NOMO-1 (cell line): ENCODE measurements at regions not wholly inside any gene's neighbourhood (a gene's known extent, or its start where the extent isn't known, plus 50 kb on each side); places are given as distances from the start of the nearest gene placed in this dataset.

Source experiments
- DNase-seq, 2 experiments: peaks; one replicate each; lab custom pipeline; 2025; ENCODE audit not compliant: unreplicated experiment in 2 of 2; lab: John Stamatoyannopoulos, UW

DNA sequence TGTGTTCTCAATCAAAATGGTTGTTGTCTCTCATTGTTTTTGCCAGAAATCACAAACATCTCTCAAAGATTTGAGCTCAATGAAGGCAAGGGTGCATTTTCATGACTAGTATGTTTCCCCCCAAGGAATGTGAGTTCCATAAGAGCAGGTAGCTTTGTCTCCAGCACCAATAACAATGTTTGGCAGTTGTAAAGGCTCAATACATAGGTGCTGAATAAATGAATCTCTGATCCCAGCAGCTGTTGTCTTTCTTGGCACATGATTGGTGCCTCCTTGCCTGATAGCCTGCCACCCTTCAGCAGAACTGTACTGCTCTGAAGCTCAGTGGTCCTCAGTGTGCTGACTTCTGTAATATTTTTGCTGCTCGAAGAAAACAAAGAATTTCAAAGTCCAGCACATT, 103.1 kb upstream of the CDH11 start:
- DNase-seq, result no peak

DNA sequence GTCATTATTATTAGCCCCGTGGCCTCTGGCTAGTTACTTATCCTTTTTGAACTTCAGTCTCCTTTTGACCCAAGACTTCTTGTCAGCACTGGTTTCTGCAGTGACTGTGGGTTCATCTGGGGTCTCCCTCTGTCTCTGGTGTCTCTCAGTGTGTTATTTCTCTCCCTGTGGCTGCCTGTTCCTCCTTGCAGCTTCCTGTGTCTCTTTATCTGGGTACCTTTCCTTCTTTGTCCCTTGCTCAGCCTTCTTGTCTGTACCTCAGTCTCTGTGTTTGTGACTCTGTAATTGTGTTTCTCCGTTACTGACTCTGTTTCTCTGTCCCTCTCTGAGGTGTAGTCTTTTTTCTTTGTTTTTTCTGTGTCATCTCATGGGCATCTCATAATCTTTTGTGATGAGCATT, 102.6 kb upstream of the CDH11 start:
- no peak for DNase-seq

DNA sequence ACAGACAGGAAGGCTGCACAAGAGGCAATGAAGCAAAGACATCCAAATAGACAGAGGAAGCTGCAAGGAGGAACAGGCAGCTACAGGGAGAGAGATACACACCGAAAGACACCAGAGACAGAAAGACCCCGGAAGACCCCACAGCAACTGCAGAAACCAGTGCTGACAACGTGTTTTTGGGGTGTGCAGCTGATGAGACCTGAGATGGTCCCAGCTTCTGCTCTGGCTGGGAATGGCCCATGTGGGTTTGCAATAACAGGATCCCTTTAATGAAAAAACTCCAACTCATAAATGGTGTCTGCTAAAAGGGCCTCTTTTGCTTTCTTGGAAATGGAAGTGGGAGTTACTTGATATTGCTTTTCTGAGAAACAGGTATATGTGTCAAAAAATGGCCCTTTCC, 101.5 kb upstream of the CDH11 start:
- DNase-seq, result no peak

DNA sequence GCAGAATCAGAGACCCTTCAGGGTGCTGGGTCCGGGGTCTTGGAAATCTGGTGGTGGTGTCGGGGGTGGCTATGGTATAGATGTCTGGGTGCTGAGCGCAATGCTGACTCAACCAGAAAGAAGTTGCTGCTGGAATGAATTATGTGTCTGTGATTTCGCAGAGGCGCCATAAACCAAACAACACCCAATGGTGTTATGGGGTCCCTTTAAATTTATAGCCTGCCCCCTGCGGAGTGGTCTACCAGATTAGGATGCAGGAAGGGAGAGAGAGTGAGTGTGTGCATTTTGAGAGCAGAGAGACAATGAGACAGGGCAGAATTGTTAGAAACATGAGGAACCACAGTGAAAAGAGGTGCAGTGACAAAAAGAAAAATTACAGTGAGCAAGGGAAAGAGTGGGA, 100.7 kb upstream of the CDH11 start:
- no peak for DNase-seq

DNA sequence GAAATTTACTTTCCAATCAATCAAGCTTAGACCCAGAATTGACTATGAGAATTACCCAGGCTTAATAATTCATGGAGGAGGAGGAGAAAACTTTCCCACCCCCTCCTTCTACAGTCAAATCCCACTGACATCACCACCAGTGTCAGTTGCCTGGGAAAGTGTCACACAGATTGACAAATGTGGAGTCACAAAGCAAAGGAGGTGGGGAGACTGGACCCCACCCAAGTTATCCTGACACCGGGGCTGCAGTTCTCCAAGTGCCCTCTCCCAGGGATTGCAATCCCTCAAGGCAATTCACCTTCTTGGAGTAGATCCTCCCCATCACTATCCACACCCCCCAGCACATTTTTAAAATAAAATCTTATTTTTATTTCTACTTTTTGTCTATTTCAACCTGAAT, 100.2 kb upstream of the CDH11 start:
- DNase-seq, result no peak

DNA sequence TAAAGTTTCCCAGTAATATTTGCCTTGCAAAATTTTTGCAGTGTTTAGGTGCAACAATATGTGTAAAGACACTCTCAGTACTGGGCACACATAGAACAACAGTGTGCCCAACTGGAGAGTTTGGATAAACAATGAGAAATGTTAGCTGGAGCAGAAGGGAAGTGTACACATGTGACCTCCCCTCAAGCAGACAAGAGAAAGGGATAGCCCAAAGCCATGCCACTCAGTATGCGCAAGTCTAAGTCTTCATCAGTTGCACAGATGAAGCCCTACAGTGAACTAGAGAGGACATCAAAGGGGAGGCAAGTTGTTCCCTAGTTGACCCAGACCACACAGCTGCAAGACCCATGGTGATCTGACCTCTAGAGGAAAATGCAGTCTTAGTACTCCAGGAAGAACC, 97.9 kb upstream of the CDH11 start:
- DNase-seq, result no peak

DNA sequence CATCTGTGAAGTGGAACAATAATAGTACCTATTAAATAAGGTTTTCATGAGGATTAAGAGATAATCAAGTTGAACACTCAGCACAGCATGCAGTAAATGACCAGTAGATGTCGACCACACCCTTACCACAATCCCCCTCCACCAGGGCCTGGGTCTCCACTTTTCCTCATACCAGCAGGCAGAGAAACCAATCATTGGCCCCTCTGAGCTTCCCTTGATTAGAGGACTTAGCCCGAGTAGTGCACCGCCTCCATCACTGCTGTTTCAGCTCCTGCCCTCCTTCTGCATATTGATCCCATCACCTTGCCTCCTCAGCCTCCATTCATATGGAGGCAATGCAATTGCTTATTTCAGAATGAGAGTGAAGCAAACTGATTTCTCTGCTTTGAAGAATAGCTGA, 96.5 kb upstream of the CDH11 start:
- no peak for DNase-seq

DNA sequence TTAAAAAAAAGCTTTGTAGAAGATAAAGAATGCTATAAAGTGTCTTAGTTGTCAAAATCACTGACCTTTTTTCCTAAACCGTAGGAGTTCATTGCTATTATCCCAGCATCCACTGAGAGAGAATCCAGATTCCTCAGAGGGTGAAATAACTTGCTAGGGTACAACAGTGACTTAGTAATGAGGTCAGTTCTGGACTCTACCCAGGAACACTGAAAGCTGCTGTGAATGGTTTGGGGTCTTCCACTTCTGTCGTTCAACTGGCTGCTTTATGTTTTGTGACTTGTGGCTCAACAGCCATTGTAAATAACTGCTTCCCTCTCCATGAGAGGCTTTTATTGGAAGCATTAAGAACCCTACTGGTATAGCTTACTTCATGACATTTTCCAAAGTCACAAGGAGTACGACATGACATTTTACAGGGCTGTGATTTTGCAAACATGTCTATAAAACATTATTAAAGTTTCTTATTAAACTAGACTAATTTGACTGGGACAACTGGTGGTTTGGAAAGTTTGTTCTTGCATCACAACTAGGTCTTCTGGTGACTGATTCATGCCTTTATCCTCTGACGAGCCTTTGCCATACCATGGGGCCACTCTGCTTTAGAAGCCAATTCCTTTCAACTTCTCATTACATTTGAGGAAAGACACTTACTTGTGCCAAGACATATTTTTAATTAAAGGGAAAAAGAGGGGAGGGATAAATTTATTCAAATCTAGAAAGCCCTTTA, 92.2 kb upstream of the CDH11 start:
- DNase-seq, result no peak

DNA sequence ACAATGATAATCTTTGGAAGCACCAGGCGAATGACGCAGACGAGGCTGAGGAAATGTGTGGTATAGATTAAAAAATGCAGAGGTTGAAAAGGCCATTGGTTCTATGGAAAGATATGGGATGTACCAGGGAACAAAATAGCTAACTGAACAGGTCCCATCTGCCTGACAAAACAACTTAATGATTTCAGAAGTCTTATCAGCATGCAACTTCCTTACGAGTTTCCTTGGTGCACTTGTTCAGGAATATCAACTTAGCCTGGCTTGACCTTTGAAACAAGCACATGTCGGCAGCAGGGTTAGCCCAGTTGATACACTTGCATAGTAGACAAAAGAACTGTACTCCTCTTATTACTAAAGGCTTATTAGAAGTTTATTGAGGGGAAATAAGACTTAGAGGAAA, 90.9 kb upstream of the CDH11 start:
- no peak for DNase-seq

DNA sequence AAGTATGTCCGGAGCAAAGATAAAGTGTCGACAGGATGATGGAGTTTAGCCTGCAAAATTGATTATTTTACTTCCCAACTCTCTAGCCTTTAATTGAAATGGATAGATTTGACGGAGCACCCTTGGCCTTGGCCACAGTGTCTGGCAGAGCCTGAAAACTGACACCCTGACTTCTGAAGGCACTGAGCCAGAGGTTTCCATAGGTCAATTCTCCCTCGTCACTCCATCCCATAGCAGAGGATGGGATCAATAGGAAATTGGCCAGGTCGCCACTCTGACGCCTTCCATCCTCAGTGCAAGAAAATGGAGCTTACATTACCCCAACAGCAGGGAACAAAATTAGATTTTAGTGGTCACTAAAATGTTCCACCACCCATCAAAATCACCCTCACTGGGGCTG, 90.4 kb upstream of the CDH11 start:
- DNase-seq, result no peak

DNA sequence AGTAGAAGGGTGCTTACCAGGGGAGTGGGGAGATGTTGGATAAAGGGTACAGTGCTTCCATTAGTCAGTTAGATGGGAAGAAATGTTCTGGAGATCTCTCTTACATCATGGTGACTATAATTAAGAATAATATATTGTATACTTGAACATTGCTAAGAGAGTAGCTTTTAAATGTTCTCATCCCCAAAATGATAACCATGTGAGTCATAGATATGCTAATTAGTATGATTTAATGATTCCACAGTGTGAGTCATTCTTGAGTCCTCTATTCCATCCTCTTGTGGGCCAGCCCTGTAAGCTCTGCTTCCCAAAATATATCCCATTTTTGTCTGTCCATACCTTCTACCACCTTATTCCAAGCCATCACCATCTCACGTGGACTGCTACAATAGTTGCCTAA, 80.6 kb upstream of the CDH11 start:
- DNase-seq, result no peak

DNA sequence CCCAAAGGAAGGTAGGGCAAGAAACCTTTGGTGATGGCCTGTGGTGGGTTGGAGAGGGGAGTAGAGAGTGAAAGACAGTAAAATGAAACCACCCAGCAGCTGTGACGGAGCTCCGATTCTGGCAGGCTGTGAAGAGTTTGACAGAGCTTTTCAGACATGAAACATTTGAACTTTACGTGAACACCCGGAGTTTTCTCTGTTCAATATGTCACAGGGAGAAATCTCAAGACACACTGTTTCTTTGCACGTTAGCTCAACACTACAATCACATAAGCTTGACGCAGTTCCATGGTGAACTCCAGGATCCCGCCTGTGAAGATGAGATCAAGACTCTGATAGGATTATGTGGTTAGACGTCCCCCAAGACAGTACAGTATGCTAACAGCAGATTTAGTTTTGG, 79.6 kb upstream of the CDH11 start:
- no peak for DNase-seq

DNA sequence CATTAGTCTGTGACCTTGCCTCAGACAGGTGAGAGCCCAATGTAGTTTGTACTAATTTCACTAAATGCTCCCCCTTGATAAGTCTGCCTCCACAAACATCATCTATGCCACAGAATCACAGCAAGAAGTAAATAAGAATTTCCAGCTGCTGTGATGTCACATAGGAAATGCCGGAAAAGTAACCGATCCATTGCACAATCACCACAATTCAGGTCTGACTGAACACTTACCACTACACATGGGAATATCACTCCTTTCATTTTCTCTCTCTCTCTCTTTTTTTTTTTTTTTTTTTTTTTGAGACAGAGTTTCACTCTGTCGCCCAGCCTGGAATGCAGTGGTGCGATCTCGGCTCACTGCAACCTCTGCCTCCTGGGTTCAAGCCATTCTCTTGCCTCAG, 79.0 kb upstream of the CDH11 start:
- no peak for DNase-seq

DNA sequence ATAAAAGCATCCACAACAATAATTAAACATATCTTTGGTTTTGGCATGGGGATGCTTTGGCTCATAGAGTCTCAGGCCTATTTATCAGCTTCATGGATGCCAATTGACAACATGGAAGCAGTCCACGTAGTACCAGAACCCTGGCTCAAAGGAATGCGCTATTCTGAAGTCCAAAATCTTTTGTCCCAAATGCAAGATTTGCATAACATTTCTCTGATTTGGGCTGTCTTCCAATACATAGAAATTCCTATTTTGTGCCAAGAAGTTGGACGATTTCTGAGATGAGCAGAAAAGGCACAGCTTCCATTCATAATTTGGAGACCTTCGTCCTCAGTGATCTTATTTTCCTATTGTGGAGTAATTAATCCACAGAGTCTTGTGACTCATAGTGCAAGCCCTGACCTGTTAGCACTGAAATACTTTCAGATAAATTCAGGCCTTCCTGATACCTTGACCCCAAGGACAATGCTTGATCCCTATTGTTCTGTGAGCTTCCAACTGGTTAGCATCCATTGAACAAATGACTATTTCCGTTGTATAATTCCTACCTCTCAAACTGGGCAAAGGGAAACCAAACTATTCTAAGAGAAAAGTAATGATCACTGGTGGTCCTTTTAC, 78.4 kb upstream of the CDH11 start:
- no peak for DNase-seq

DNA sequence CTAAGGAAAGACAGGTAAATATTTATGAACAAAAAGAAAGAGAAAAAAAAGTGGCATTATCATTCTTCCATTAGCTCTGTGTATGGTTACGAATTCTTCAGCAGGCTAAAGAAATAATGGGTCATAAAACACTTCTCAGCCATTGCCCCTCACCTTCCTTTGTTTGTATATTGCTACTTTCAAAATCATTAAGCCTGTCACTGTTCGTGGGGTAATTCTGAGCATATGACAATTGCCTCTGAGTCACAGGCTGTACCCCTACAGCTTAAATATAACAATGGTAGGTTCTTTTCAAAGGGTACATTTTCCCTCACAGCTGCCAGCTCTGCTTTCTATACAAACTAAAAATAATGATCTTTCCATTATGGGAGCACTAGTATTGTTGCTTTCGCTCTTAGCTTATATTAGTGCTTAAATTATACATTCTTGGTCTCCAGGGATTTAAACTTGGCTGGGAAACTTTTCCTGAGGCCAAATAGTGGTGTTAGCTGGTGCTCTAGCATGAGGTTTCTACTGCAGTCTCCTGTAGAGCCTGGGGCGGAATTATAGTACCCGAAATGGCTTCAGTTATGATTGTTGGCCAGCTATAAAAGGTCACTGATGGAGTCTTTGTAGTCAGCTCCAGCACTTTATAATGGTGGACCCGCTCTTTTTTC, 74.7 kb upstream of the CDH11 start:
- no peak for DNase-seq

DNA sequence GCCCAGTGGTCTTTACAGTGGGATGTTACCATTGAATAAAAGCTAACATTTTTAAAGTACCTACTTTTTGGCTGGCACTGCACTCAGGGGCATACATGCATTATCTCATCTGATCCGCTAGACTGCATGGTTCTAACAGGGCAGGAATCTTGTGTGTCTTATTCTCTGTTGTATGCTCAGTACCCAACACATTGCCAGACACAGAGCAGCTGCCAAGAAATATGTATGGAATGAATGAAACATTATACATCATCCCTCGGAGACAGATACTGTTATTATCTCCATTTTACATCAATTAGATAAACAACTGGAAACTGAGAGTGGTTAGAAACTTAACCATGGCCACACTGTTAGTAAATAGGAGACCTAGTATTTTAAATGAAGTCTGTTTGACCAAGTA, 74.1 kb upstream of the CDH11 start:
- DNase-seq, result no peak

DNA sequence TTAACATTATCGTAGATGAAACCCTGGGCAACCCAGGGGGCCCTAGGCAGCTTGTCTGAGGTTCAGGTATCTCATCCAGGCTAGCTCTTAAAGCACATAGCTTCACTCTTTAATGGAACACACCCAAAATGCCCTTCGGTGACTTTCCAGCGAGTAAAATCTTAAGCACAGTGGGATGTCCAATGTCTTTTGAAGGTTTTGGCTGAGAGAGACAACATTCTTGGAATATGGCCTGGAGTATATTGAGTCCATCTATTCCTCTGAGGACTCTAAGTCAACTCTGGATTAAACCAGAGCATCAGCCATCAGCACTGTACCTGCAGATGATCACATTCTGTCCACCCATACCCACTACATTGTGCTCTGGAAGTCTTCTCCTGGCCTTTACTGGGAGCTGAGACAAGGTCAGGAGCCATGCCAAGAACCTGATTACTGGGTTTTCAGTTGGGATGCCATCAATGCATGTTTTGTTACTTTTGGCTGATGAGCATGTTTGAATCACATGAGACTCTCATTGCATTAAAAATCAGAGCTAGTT, 63.4 kb upstream of the CDH11 start:
- DNase-seq, result no peak

DNA sequence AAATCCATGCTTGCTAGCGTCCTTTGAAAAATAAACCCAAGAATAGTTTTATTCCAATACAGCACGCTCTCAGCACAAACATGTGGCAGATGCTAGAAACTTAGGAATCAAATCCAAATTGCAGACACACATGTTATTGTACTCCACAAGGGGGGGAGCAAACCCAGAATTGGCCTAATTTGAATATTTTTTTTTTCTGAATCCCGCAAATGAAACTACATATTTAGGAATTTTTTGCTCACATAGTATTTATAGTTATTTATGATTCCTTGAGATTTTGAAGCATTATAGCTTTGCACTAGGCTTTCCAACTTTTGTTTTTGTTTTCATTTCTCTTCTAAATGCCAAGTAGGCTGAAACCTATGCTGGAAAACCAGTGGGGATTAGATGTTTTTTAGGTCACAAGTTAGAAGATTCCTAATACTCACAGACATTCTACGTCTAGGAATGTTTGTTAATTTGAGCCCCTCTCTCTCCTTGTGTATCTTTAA, 59.3 kb upstream of the CDH11 start:
- DNase-seq, result no peak

DNA sequence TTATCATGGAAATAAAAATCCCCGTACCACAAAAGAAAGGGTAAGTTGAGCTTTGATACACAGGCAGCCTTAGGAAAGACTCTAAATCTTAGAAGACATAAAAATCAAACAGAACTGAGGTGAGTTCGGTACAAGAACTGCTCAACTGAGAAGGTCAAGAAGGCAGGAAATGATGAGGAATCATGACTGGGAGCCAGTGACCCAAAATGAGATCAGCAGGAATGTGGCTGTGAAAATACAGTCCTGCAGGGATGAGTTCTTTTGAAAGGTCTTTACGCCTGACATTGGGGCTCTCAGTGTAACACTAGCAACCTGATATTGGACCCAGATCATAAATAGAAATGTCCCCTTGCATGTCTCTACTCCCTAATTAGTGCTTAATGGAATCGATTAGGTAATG, 56.3 kb upstream of the CDH11 start:
- no peak for DNase-seq

DNA sequence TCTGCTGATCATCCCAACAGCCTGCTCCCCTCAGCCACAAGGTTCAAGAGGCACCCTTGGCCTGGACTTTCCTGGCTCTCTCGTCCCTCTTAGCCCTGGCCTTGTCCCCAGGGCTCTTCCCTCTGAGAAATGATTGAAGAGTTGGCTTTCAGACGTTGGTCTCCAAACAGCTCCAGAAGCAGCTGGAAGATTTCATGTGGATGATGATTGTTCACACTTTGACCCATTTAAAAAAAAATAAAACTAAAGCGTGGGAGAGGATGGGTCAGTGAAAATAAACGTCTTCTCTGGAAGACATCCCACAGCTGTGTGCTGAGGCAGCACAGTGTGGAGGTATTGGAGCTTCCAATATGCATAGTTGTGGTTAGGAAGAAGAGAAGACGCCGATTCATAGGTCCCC, 54.7 kb upstream of the CDH11 start:
- no peak for DNase-seq

DNA sequence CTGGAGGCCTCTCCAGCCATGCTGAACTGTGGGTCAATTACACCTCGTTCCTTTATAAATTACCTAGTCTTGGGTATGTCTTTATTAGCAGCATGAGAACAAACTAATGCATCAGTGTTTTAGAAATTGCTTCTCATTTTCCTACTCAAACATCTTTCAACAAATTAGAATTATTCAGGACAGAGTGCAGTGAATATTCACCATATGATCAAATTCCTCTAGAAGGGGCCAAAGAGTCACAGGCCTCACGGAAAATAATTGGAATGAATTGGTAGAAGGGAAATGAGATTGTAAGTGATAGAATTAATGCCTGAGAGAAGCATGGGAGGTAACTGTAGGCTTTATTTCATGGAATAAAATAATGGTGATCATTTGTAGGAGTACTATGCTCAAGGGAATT, 50.5 kb upstream of the CDH11 start:
- no peak for DNase-seq
